PC-9 (cell line): ENCODE measurements at regions not wholly inside any gene's neighbourhood (a gene's known extent, or its start where the extent isn't known, plus 50 kb on each side); places are given as distances from the start of the nearest gene placed in this dataset.

Source experiments
- BruUV-seq: library from RNA; stranded (reverse); fragments of 400-500 nt; replicated peaks from 2 replicates; lab custom pipeline; 2021; lab: Mats Ljungman, UMichigan
- CTCF ChIA-PET: fragments of 300-600 bp; sonication (Branson Sonifier 250); formaldehyde crosslinking; loops from one replicate; lab custom pipeline; 2022; ENCODE audit warnings: antibody characterized with exemption; lab: Charles Lee
- POLR2A ChIA-PET: fragments of 300-600 bp; sonication (Branson Sonifier 250); formaldehyde crosslinking; loops from one replicate; lab custom pipeline; 2022; ENCODE audit warnings: antibody characterized with exemption; ENCODE audit not compliant: unreplicated experiment; lab: Charles Lee
- DNase-seq, 2 experiments: peaks; one replicate each; pipeline versions ENCODE4 v3.0.0 to v3.0.0-alpha.2; 2015 to 2022; ENCODE audit warnings: mixed read lengths in 1 of 2
- H2AFZ ChIP-seq: fragments of 200-600 bp; sonication (generic); 2 replicates; pipeline ENCODE4 v1.8.1; 2017; ENCODE audit warnings: antibody characterized with exemption
- H3F3A ChIP-seq: fragments of 200-600 bp; sonication (generic); 2 replicates; pipeline ENCODE4 v1.8.1; 2017; ENCODE audit warnings: antibody characterized with exemption, mild to moderate bottlenecking, low read depth; ENCODE audit not compliant: insufficient read depth
- H3K27ac ChIP-seq: fragments of 200-600 bp; sonication (generic); 2 replicates; pipeline ENCODE4 v1.6.1; 2016; ENCODE audit warnings: mixed run types
- H3K27me3 ChIP-seq: fragments of 200-600 bp; sonication (generic); 2 replicates; pipeline ENCODE4 v1.6.1; 2016; ENCODE audit warnings: low read depth, mixed run types; ENCODE audit not compliant: insufficient read depth
- H3K36me3 ChIP-seq: fragments of 200-600 bp; sonication (generic); 2 replicates; pipeline ENCODE4 v1.6.1; 2016; ENCODE audit warnings: low read depth, mixed run types
- H3K4me1 ChIP-seq: fragments of 200-600 bp; sonication (generic); replicated peaks from 2 replicates; pipeline ENCODE4 v1.6.1; 2016; ENCODE audit warnings: mixed run types; ENCODE audit not compliant: insufficient read depth
- H3K4me2 ChIP-seq: fragments of 200-600 bp; sonication (generic); 2 replicates; pipeline ENCODE4 v1.6.1; 2017; ENCODE audit warnings: mixed run types
- H3K4me3 ChIP-seq: fragments of 200-600 bp; sonication (generic); 2 replicates; pipeline ENCODE4 v1.6.1; 2016; ENCODE audit warnings: mixed run types
- H3K79me2 ChIP-seq: fragments of 200-600 bp; sonication (generic); 2 replicates; pipeline ENCODE4 v1.6.1; 2017; ENCODE audit warnings: low read depth, mixed run types
- H3K9me2 ChIP-seq: fragments of 200-600 bp; sonication (generic); 2 replicates; pipeline ENCODE4 v1.8.1; 2017; ENCODE audit warnings: mild to moderate bottlenecking; ENCODE audit not compliant: insufficient read depth
- H3K9me3 ChIP-seq: fragments of 200-600 bp; sonication (generic); 2 replicates; pipeline ENCODE4 v1.8.1; 2016; ENCODE audit warnings: low read depth; ENCODE audit not compliant: insufficient read depth
- H4K20me1 ChIP-seq: fragments of 200-600 bp; sonication (generic); 2 replicates; pipeline ENCODE4 v1.8.1; 2017; ENCODE audit not compliant: insufficient read depth
- EZH2 ChIP-seq: fragments of 200-600 bp; sonication (generic); IDR thresholded peaks from 2 replicates; pipeline ENCODE4 v1.8.0; 2017; ENCODE audit warnings: antibody characterized with exemption, low read depth
- intact Hi-C: fragments of 100-400 bp; cut with micrococcal nuclease; formaldehyde crosslinking; loops from one replicate; pipeline ENCODE4 v1.10.0; 2022; ENCODE audit not compliant: unreplicated experiment
- TF ChIP-seq, protein P1 (sequence below): fragments of 200-600 bp; sonication (generic); conservative IDR thresholded peaks from 2 replicates; pipeline ENCODE4 v1.6.1; 2017; ENCODE audit warnings: mixed run types, antibody characterized with exemption, mild to moderate bottlenecking, moderate library complexity

GRCh38 chr5:105172918-105173317 is 1610.3 kb upstream of the NUDT12 start:
- Histone ChIP-seq H3K4me3 (no peak overlapping the region), H4K20me1 (no peaks in the 10 kb centered on the region), H3K4me2 (no peak overlapping the region), H3K79me2 (no peaks in the 10 kb centered on the region), H3K27ac (no peak overlapping the region), H3K36me3 (no peaks in the 10 kb centered on the region), H3K9me2 (no peaks in the 10 kb centered on the region), H3K9me3 (no peaks in the 10 kb centered on the region), H2AFZ (no peak overlapping the region), H3K4me1 (no peaks in the 10 kb centered on the region), H3F3A (no peaks in the 10 kb centered on the region), H3K27me3 (no peaks in the 10 kb centered on the region)
- ChIA-PET POLR2A (no interaction called here), CTCF (no interaction called here)
- no TSS peak for BruUV-seq
- no peak for TF ChIP-seq EZH2
- TF ChIP-seq, protein P1, sequence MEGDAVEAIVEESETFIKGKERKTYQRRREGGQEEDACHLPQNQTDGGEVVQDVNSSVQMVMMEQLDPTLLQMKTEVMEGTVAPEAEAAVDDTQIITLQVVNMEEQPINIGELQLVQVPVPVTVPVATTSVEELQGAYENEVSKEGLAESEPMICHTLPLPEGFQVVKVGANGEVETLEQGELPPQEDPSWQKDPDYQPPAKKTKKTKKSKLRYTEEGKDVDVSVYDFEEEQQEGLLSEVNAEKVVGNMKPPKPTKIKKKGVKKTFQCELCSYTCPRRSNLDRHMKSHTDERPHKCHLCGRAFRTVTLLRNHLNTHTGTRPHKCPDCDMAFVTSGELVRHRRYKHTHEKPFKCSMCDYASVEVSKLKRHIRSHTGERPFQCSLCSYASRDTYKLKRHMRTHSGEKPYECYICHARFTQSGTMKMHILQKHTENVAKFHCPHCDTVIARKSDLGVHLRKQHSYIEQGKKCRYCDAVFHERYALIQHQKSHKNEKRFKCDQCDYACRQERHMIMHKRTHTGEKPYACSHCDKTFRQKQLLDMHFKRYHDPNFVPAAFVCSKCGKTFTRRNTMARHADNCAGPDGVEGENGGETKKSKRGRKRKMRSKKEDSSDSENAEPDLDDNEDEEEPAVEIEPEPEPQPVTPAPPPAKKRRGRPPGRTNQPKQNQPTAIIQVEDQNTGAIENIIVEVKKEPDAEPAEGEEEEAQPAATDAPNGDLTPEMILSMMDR = no peak
- intact Hi-C loops = no loop called here
- no peak for DNase-seq

DNA sequence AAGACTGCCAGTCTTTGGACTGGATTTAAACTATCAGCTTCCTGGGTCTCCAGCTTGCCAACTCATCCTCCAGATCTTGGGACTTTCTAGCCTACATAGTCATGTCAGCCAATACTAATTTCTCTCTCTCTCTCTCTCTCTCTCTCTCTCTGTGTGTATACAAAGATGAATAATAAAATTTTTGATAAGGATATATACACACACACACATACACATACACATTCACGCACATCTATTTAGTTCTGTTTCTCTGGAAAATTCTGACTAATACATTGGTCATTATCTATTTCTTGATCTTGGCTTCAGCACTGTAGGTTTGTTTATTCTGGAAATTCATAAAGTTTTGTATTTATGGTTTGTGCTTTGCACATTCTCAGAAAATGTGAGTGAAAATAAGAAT is 1606.2 kb upstream of the NUDT12 start:
- H3K9me3 ChIP-seq = no peaks in the 10 kb centered on the region
- no peak overlapping the region for H3K4me3 ChIP-seq
- no peaks in the 10 kb centered on the region for H3K79me2 ChIP-seq
- TF ChIP-seq, protein P1 = no peak
- no TSS peak for BruUV-seq
- ChIA-PET POLR2A (no interaction called here), CTCF (interaction anchor here (0.6 kb wide), 1 partner anchor 1910 kb away, joined by 9 read pairs; the partner anchor contains the start of gene MACIR)
- H3K36me3 ChIP-seq = no peaks in the 10 kb centered on the region
- intact Hi-C loops = no loop called here
- H4K20me1 ChIP-seq = no peaks in the 10 kb centered on the region
- DNase-seq = no peak
- H3K4me1 ChIP-seq = no peaks in the 10 kb centered on the region
- no peaks in the 10 kb centered on the region for H3K9me2 ChIP-seq
- H3K27ac ChIP-seq = no peak overlapping the region
- H3K4me2 ChIP-seq = no peak overlapping the region
- H3K27me3 ChIP-seq = no peaks in the 10 kb centered on the region
- no peak overlapping the region for H2AFZ ChIP-seq
- H3F3A ChIP-seq = no peaks in the 10 kb centered on the region

DNA sequence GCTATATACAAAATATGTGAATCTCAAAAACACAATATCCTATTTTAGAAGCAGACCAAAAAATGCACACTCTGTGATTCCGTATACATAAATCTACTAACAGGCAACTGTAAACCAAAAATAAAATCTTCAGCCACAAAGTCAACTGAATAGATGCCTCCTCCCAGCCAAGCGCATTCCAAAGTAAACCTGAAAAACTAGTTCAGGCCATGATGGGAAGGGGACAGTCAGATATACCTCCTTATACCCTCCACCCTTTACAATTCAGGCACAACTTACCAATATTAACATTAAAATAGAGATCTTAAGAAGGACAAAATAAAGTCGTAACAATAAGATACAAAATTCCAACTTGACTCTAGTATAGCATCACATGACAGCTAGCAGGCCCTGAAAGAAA is 1604.5 kb upstream of the NUDT12 start:
- Histone ChIP-seq H3K4me1 (no peaks in the 10 kb centered on the region), H3K9me2 (no peaks in the 10 kb centered on the region), H3F3A (no peaks in the 10 kb centered on the region), H3K79me2 (no peaks in the 10 kb centered on the region), H3K4me3 (no peak overlapping the region), H3K36me3 (no peaks in the 10 kb centered on the region), H3K27me3 (no peaks in the 10 kb centered on the region), H4K20me1 (no peaks in the 10 kb centered on the region), H2AFZ (no peak overlapping the region), H3K4me2 (no peak overlapping the region), H3K9me3 (no peaks in the 10 kb centered on the region), H3K27ac (no peak overlapping the region)
- POLR2A ChIA-PET = no interaction called here
- TF ChIP-seq EZH2 = no peak
- TF ChIP-seq, protein P1 = no peak
- CTCF ChIA-PET = no interaction called here
- no peak for DNase-seq
- intact Hi-C loops = no loop called here
- BruUV-seq = no TSS peak
